Thyroid gland (tissue), 4 donors: ENCODE measurements at regions not wholly inside any gene's neighbourhood (a gene's known extent, or its start where the extent isn't known, plus 50 kb on each side); places are given as distances from the start of the nearest gene placed in this dataset.

Source experiments
- CTCF ChIP-seq, 6 experiments: fragments of 200-600 bp in 3 of 6; fragments of 450-650 bp in 3 of 6; sonication (generic) in 3 of 6; IDR thresholded peaks; one replicate each; pipeline ENCODE4 v1.5.1; 2016 to 2019; ENCODE audit warnings: antibody characterized with exemption in 6 of 6, mild to moderate bottlenecking in 2 of 6, inconsistent platforms in 1 of 6, moderate library complexity in 1 of 6
- POLR2A ChIP-seq, 2 donors: fragments of 450-650 bp; IDR thresholded peaks; one replicate each; pipeline ENCODE4 v1.6.1; 2017; ENCODE audit warnings: antibody characterized with exemption in 2 of 2, mild to moderate bottlenecking in 2 of 2, moderate library complexity in 1 of 2

GRCh38 chr15:57827971-57828370, 121.5 kb downstream of the POLR2M start:
- no peak for TF ChIP-seq CTCF (IDR thresholded peaks at IDR 0.05)
- no peak for TF ChIP-seq POLR2A (IDR thresholded peaks at IDR 0.05)
